Activated CD4-positive, alpha-beta T cell treated with anti-CD3 and anti-CD28 coated beads, Interleukin-2, amount 50 U/mL, for 48 hours (primary cell): ENCODE measurements at regions not wholly inside any gene's neighbourhood (a gene's known extent, or its start where the extent isn't known, plus 50 kb on each side); places are given as distances from the start of the nearest gene placed in this dataset.

ENCODE experiments used
- DNase-seq, 2 experiments: peaks; one replicate each; pipeline ENCODE4 v3.0.0-alpha.2; 2020

DNA sequence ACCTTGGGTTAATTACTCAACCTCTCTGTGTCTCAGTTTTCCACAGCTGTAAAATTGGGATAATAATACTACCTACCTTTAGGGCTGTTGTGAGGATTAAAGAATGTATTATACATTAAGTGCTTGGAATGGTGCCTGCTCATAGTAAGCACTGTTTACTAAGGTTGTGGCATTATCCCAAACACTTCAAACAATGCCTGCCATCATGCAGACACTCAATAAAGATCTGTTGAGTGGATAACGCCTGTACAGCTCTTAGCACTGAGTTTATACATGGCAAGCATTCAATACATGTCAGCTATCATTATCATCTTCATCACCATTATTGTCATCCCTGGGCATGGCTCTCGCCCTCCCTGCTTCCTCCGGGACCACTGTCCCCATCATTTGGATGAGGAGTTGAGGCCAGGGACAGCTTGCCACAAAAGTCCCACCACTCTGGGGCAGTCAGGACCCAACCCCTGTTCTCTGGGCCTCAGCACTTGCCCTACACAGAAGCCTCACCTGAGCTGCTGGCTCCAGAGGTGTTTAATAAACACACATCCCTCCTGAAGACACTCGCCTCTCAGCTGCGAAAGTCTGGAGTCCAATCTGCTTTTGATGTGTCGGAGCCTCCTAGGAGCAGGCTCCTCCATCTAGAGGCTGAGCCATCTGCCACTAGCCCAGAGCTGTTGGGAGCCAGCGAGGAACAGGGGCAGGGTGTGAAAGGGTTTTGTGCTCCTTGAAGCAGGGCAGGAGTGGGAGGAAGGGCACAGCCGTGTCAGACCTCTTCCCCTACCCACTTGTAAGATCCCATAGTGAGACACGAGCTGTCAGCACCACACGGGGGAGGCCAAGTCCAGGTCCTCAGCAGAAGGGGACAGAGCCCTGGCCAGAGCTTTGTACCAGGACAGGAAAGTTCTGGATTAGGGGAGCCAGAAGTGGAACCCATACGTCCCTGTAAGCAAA is 80.9 kb upstream of the ZC3H12A start:
- DNase-seq: no peak

DNA sequence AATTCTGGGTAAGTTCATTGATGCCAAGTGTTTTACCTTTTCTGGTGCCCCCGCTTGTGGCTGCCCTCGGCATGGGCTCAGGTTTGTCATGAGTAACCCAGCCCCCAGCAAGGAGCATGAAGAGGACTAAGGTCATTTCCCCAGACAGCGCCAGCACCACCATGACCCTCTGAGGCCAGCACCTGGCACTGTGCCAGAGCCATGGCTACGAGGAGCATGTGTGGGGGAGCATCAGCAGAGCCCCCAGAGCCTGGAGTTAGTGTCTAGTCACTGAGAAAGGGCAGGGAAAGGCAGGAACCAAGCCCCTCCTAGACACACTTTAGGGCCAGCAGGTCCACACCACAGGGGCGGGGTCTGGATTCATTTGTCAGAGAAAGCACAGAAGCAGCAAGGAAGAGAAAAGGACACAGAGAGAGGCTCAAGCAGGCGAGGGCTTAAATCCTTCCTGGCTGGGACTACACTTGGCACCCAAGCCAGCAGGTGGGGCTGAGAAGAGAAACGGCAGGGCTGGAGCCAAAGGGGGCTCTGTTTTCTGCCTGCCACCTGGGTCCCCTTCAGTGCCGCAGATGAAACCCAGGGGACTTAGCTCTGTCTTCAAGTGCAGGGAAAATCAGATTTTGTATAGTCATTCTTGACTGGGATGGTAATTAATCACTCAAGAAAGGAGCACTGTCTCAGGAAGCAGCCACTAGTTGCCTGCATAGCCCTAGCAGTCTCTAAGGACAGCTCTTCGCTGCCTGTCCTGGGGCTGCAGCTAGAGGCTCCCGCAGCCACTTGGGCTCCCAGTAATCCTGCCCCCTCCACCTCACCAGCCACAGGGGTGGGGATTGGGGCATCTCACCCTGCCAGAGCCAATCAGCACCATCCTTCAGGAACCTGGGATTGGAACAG is 79.6 kb upstream of the ZC3H12A start:
- DNase-seq: no peak

DNA sequence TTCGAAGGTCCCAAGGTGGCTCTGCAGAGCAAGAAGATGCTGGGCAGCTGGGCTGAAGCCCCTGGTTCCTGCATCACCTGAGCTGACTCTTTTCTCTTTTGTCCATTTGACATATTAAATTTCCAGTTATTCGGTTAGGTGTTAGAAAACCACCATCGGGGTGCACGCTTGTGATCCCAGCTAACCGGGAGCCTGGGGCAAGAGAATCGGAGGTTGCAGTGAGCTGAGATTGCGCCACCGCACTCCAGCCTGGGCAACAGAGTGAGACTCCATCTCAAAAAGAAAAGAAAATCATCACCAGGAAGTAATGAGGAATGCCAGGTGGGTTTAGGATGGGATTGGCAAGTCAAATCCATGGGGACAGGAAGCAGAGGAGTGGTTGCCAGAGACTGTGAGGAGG is 76.3 kb upstream of the ZC3H12A start:
- no peak for DNase-seq

DNA sequence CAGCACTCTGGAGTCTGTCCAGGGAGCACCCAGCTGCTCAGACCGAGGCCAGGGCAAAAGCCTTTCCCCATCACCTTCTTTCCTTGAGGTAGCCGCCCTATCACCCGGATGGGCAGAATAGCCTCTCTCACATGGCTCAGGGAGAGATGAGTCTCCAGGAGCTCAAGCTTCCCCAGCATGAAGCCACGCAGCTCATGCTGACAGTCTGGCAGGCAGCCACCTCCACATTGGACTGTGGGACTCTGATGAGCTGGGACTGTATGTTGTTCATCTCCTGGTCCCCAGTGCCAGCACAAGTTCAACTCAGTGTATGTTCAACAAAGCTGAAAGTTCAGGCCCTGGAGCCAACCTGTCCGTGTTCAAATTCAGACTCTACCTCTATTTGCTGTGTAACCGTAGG is 75.2 kb upstream of the ZC3H12A start:
- DNase-seq: no peak

DNA sequence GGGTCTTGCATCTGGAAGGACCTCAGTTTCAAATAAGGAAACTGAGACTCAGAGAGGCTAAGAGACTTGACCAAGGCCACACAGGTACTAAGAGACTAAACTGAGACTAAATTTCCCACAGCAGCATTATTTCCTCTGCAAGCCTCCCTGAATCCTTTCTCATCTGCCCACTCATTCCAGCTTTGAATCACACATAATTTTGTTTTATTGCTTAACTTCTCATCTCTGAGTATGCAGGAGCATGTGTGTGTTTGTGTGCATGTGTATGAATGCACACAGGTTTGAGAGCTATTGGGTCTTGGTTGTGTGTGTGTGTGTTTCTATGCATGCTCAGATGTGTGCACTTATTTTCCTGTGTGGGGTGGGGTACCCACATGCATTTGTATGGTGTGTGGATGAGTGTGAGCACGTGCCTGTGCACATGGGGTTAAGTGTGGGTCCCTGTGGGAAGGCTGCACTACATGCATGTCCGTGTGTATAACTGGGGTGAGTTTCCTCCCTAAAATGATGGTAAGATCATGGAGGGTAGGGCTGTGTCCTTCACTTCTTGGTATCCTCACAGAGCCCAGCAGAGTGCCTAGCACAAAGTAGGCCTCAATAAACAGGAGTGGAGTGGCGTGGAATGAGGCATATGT is 74.4 kb upstream of the ZC3H12A start:
- no peak for DNase-seq

DNA sequence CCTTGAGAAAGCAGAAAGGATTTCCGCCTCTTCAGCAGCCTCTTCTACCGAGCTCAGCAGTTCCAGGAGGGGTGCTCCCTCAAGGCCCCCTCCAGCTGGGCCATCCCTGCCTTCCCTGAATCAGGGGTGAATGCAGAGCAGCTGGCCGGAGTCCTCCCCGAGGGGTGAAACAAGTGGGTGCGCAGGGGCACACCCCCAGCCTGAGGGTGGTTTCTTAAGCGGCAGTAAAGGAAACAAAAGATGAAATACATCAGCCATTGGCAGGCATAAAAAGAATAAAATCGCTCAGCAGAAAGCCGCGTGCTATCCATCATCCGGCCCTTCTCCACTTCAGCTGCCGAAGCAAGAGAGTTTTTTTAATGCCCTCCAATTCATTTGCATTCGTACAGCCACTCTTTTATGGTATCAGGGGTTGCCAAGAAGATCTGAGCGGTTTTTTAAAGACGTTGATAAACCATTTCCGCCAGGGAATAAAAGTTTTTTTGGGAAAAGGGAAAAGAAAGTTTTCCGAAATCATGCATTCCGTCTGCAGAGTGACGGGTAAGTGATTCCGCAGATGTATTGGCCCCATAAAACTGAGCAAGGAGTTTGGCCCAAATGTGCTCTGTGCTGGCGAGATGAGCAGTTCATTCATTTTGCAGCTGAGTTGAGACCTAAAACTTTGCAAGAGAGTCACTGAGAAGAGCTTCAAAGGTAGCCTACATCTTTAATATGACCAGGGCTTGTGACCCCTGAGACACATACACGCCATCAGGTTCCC is 73.7 kb upstream of the ZC3H12A start:
- DNase-seq: no peak

DNA sequence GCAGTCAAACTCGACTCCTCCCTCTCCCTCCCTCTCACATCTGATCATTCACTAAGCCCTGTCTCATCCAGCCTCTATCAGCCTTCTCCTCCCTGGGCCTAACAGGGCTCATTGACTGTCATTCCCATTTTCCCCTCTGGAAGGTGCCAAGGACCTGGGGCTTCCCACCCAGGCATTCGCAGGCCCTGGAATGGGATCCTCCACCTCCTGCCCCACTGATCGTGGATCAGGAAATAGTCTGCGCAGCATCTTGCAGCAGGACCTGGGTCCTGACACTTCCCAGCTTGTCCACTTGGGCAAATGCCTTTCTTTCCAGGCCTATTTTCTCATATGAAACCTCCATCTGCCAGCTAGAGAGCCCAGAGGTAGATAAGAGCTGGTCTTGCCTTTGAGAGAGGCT is 71.2 kb upstream of the ZC3H12A start:
- no peak for DNase-seq

DNA sequence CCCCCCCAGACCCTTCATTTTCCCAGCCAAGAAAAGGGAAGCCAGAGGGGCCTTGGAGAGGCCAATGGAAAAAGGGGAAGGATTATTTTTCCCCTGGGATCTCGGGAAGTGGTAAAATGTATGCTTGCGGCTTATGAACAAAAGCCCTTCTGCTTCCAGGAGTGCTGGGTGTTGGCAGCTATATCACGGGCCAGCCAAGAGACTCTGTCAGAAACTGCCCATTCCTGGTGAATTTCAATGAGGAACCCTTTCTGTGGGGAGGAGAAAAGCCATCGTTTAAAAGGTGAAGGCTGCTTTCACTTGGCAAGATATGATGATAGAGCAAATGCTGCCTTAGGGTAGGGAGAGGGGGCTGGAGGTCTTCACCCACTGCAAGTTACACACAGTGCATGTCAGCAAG is 69.7 kb upstream of the ZC3H12A start:
- DNase-seq: no peak

DNA sequence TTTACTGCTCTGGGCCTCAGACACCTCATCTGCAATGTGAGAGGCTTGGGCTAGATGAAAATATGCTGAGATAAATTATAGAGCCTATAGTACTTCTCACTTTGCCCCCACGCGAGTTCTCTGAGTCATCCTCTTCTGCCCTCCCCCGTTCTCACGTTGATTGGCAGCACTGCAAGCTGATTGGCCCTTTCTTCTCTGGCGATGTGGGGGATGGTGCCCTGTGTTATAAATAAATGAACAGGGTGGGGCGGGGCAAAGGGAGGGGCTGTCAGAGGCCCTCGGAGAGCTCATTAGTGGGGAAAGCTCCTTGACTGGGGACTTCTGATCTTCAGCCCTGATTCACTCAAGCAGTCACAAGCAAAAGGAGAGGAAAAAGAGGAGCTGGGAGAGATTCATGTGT is 64.3 kb upstream of the ZC3H12A start:
- no peak for DNase-seq

DNA sequence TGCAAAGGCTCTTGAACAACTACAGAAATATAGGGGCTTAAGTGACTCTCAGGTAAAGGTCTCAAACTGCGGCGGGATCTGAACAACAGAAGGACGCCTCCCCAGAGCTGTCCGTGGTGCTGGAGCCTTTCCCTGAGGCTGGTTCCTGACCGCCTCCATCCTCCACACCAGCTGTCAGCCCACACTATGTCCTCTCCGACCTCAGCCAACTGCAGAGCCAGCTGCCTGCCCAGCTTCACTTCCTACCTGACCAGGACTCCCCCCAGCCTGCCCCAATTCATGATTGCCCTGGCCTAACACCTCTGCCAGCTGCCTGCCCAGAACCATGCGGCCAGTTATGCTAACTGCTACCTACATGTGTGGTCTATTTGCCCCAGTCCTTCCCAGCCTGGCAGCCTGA is 63.6 kb upstream of the ZC3H12A start:
- DNase-seq: peak in 1 of 2 experiments; percentile 19

DNA sequence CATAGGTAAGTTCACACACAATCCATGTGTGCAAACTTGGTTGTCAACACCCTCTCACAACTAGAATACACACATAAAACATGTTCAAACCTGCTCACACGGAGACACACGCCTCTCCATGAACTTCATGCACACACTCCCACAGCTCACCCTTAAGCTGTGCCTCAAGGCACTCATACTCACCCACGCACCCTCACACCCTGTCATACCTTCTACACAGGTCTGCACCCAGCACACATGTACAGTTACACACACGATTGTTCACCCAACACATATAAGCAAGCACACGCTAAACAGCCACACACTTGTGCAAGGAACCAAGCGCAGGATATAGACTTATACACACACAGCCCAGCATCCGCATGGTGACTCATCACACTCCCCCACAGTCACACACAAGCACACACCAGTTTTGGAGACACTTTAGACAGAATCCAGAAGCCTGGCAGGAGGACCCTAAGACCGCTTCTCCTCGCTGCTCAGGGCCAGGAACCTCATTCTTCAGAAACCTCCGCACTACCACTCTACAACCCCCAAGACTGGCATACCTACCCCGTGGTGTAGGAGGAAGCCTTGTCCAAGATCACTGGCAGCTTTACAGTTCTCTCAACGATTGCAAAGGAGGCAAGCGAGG is 58.7 kb upstream of the ZC3H12A start:
- DNase-seq: no peak

DNA sequence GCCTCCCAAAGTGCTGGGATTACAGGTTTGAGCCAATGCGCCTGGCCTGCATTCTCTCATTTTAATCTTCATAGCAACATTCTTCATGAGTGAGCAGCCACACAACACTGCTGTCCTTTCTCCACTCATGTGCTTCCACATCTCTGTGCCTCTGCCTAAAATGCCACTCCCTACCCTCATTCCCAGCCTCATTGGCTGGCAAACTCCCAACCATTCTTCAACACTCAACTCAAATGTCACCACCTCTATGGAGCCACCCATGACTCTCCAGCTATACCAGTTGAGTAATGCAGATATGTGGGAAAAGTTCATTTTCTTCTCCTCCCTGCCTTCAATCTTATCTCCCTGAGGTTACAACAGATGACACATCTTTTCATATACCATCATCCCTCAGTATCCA is 53.9 kb upstream of the ZC3H12A start:
- no peak for DNase-seq

DNA sequence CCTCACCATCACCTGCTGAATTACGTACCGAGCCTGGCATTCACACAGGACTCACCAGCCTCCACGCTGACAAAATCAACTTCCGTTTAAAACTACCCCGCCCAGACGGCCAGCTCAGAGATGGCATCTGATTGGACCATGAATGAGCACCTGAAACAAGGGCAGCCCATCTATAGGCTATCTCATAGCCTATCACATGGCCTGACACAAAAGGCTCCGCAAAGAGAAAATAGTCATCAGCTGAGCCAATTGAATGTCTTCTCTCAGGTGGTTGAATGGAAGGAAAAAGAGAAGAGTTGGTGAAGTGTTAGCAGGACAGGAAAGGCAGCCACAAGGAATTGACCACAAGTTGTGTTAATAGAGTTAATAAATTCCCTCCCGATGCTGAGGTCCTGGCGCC is 50.6 kb upstream of the ZC3H12A start:
- no peak for DNase-seq

DNA sequence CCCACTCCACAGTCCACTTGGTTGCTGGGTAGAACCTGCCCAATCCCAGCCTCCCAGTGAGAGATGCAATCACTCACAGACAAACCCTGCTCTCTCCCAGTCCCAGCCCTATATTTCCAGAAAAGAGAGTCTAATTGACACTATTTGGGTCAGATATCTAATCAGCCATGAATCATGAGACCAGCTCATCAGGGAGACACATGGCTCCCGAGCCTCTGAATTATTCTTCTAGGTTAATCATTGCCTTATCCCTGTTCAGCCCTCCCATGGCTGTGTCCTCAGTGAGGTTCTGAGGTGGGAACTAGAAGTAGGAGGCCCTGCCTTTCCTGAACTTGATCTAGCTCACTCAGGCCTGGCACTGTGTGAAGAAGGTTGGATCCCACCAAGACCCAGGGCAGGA is 49.9 kb upstream of the ZC3H12A start:
- no peak for DNase-seq
